ENCODE measurements at regions not wholly inside any gene's neighbourhood (a gene's known extent, or its start where the extent isn't known, plus 50 kb on each side); places are given as distances from the start of the nearest gene placed in this dataset.

- TF ChIP-seq CTCF (conservative IDR thresholded peaks at IDR 0.05 in 1 of 2, IDR thresholded peaks at IDR 0.05 in 1 of 2; ENCODE audit: low read depth in 1 of 2, low read length in 2 of 2) (no peak), EZH2 (IDR thresholded peaks at IDR 0.05; ENCODE audit: low read length, missing control alignments) (no peak)
These were observed 469.6 kb downstream of the PID1 start for GRCh38 chr2:228801451-228801850.
